Endothelial cell of umbilical vein (primary cell): ENCODE measurements at regions not wholly inside any gene's neighbourhood (a gene's known extent, or its start where the extent isn't known, plus 50 kb on each side); places are given as distances from the start of the nearest gene placed in this dataset.

Source experiments
- BruUV-seq: library from RNA; stranded (reverse); fragments of 400-500 nt; replicated peaks from 2 replicates; lab custom pipeline; 2021; lab: Mats Ljungman, UMichigan
- CTCF ChIA-PET: fragments of 300-600, 350-600 bp; sonication (Branson Sonifier 250); formaldehyde crosslinking; loops from one replicate; lab custom pipeline; 2021; ENCODE audit warnings: antibody characterized with exemption, inconsistent platforms; lab: Charles Lee
- POLR2A ChIA-PET: fragments of 300-600, 350-600 bp; sonication (Branson Sonifier 250); formaldehyde crosslinking; loops from one replicate; lab custom pipeline; 2021; ENCODE audit warnings: antibody characterized with exemption, inconsistent platforms; lab: Charles Lee
- DNase-seq: peaks from one replicate; pipeline ENCODE4 v3.0.0-alpha.2; 2011; ENCODE audit warnings: low read depth, low spot score
- FAIRE-seq: peaks from 2 replicates; lab custom pipeline; 2011; peaks lifted over from hg19 to GRCh38; lab: Jason Lieb, UNC
- H2AFZ ChIP-seq: 2 replicates; pipeline ENCODE4 v1.6.0; 2012; ENCODE audit warnings: low read depth, low read length, control low read depth, inconsistent platforms
- H3K27ac ChIP-seq: 2 replicates; pipeline ENCODE4 v1.5.1; 2011; ENCODE audit warnings: low read depth, mild to moderate bottlenecking, control low read depth, low read length, moderate library complexity; ENCODE audit not compliant: insufficient read depth
- H3K27me3 ChIP-seq, 2 experiments: 2 replicates each; pipeline versions ENCODE4 v1.6.0 to v1.6.1; 2011; ENCODE audit warnings: low read length in 2 of 2, mixed read lengths in 1 of 2; ENCODE audit not compliant: control insufficient read depth in 2 of 2, insufficient read depth in 2 of 2
- H3K36me3 ChIP-seq, 2 experiments: 2 replicates in 1 of 2; 3 replicates in 1 of 2; pipeline ENCODE4 v1.5.1; 2011; ENCODE audit warnings: low read length in 2 of 2, mild to moderate bottlenecking in 1 of 2, moderate library complexity in 1 of 2; ENCODE audit not compliant: control insufficient read depth in 2 of 2, insufficient read depth in 2 of 2; ENCODE audit errors: extremely low read depth in 1 of 2
- H3K4me1 ChIP-seq: 3 replicates; pipeline ENCODE4 v1.5.1; 2011; ENCODE audit warnings: mild to moderate bottlenecking, low read length; ENCODE audit not compliant: control insufficient read depth, insufficient read depth; ENCODE audit errors: extremely low read depth
- H3K4me2 ChIP-seq: 2 replicates; pipeline ENCODE4 v1.6.1; 2011; ENCODE audit warnings: low read length, control low read depth, mixed read lengths; ENCODE audit not compliant: insufficient read depth
- H3K4me3 ChIP-seq, 3 experiments: fragments of 200-600 bp in 1 of 3; sonication (generic), shearing (Covaris generic) in 1 of 3; replicated peaks in 1 of 3; 2 replicates each; pipeline ENCODE4 v1.5.1; 2011 to 2016; ENCODE audit warnings: control low read depth in 3 of 3, low read length in 3 of 3, mild to moderate bottlenecking in 2 of 3, inconsistent platforms in 1 of 3, low read depth in 1 of 3, moderate library complexity in 1 of 3; ENCODE audit not compliant: insufficient read depth in 1 of 3
- H3K79me2 ChIP-seq: 2 replicates; pipeline ENCODE4 v1.6.0; 2012; ENCODE audit warnings: low read length, inconsistent platforms; ENCODE audit not compliant: control insufficient read depth, insufficient read depth
- H3K9ac ChIP-seq: replicated peaks from 2 replicates; pipeline ENCODE3; 2011; ENCODE audit warnings: low read length, control low read depth; ENCODE audit not compliant: insufficient read depth; ENCODE audit errors: extremely low read depth
- H3K9me1 ChIP-seq: replicated peaks from 3 replicates; pipeline ENCODE4 v1.6.0; 2011; ENCODE audit warnings: mild to moderate bottlenecking, low read length; ENCODE audit not compliant: control insufficient read depth, insufficient read depth; ENCODE audit errors: extremely low read depth
- H3K9me3 ChIP-seq: replicated peaks from 2 replicates; pipeline ENCODE4 v1.5.1; 2012; ENCODE audit warnings: low read length, inconsistent platforms; ENCODE audit not compliant: control insufficient read depth, insufficient read depth
- H4K20me1 ChIP-seq: replicated peaks from 2 replicates; pipeline ENCODE3; 2011; ENCODE audit warnings: mild to moderate bottlenecking, low read length; ENCODE audit not compliant: control insufficient read depth, insufficient read depth; ENCODE audit errors: extremely low read depth
- EZH2 ChIP-seq: IDR thresholded peaks from 2 replicates; pipeline ENCODE4 v1.6.1; 2012; ENCODE audit warnings: borderline replicate concordance, low read depth, mild to moderate bottlenecking, moderate library complexity, low read length, inconsistent platforms; ENCODE audit not compliant: severe bottlenecking
- FOS ChIP-seq: IDR thresholded peaks from 2 replicates; pipeline ENCODE4 v1.6.1; 2011; ENCODE audit warnings: mild to moderate bottlenecking, low read length, moderate library complexity, borderline replicate concordance; ENCODE audit not compliant: insufficient read depth
- GATA2 ChIP-seq: IDR thresholded peaks from 2 replicates; pipeline ENCODE4 v1.7.0; 2011; ENCODE audit warnings: low read depth, mild to moderate bottlenecking, moderate library complexity, mixed read lengths, low read length; ENCODE audit not compliant: insufficient read length, insufficient read depth
- JUN ChIP-seq: IDR thresholded peaks from 2 replicates; pipeline ENCODE4 v1.6.1; 2011; ENCODE audit warnings: borderline replicate concordance, low read depth; ENCODE audit not compliant: insufficient read length, insufficient read depth
- MYC ChIP-seq: IDR thresholded peaks from one replicate; pipeline ENCODE4 v1.6.1; 2011; ENCODE audit warnings: mild to moderate bottlenecking, low read depth, low read length
- POLR2A ChIP-seq: IDR thresholded peaks from 2 replicates; pipeline ENCODE4 v1.6.1; 2012; ENCODE audit warnings: low read depth, mild to moderate bottlenecking, control low read depth, low read length
- POLR2AphosphoS5 ChIP-seq: IDR thresholded peaks from 2 replicates; pipeline ENCODE4 v1.6.1; 2012; ENCODE audit warnings: low read depth, mild to moderate bottlenecking, control low read depth, low read length, moderate library complexity; ENCODE audit not compliant: insufficient read depth
- dilution Hi-C: fragments of 300-500 bp; cut with MboI; formaldehyde crosslinking; loops from one replicate; pipeline ENCODE4 v1.15.0; 2019; ENCODE audit warnings: low sequenced_read_pairs; ENCODE audit not compliant: extremely low pct_ligation_motif_present
- intact Hi-C: fragments of 100-400 bp; cut with micrococcal nuclease; formaldehyde crosslinking; loops from one replicate; pipeline ENCODE4 v1.10.0; 2022
- TF ChIP-seq, protein P1 (sequence below), 2 donors: IDR thresholded peaks; 1 replicate in 1 of 2; 2 replicates in 1 of 2; pipeline ENCODE4 v1.5.1; 2011; ENCODE audit warnings: low read length in 2 of 2, mild to moderate bottlenecking in 2 of 2, moderate library complexity in 2 of 2, control low read depth in 1 of 2, inconsistent platforms in 1 of 2, low read depth in 1 of 2; ENCODE audit not compliant: insufficient read depth in 1 of 2; ENCODE audit errors: extremely low read depth in 1 of 2
- TF ChIP-seq, protein P2 (sequence below): IDR thresholded peaks from 2 replicates; pipeline ENCODE4 v1.6.1; 2011; ENCODE audit not compliant: insufficient read depth, insufficient read length

DNA sequence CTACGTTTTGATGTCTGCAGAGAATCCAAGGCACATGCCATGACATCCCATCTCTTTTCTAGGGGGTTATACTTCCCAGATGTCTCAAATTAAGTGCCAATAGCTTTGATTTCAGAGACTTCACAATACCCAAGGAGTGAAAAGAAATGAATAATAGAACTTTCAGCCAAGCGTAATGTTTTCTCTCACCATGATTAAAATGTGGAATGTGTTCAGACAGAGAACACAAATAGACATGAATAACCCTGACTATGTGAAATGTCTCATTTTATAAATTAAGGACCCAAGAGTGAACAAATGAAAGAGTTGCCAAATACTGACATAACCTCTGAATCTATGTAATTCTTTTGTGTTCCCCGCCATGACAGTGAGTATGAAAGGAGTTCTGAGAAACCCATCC, 123.6 kb upstream of the GAP43 start:
- no peak overlapping the region for H3K27ac ChIP-seq
- H3K4me2 ChIP-seq, result no peak overlapping the region
- intact Hi-C loops (loop anchor here (2.0 to 10.0 kb wide), 4 partner anchors 19 to 282 kb away; no protein-coding TSS in a partner anchor), dilution Hi-C loops (no loop called here)
- no peak overlapping the region for H2AFZ ChIP-seq
- no peaks in the 10 kb centered on the region for H3K79me2 ChIP-seq
- DNase-seq, result no peak
- H3K4me3 ChIP-seq, result no peak overlapping the region
- ChIA-PET CTCF (no interaction called here), POLR2A (no interaction called here)
- BruUV-seq, result no TSS peak
- no peak overlapping the region for H3K9ac ChIP-seq
- peaks cover 0 to 2% of the 10 kb centered on the region in 2 experiments for H3K27me3 ChIP-seq
- no peaks in the 10 kb centered on the region for H3K36me3 ChIP-seq
- peaks cover 19% of the 10 kb centered on the region for H3K4me1 ChIP-seq
- no peaks in the 10 kb centered on the region for H3K9me1 ChIP-seq
- no peak for FAIRE-seq
- no peaks in the 10 kb centered on the region for H3K9me3 ChIP-seq
- TF ChIP-seq POLR2A (no peak), JUN (no peak), MYC (no peak), FOS (no peak), GATA2 (no peak), EZH2 (no peak), POLR2AphosphoS5 (no peak)
- TF ChIP-seq, protein P1, sequence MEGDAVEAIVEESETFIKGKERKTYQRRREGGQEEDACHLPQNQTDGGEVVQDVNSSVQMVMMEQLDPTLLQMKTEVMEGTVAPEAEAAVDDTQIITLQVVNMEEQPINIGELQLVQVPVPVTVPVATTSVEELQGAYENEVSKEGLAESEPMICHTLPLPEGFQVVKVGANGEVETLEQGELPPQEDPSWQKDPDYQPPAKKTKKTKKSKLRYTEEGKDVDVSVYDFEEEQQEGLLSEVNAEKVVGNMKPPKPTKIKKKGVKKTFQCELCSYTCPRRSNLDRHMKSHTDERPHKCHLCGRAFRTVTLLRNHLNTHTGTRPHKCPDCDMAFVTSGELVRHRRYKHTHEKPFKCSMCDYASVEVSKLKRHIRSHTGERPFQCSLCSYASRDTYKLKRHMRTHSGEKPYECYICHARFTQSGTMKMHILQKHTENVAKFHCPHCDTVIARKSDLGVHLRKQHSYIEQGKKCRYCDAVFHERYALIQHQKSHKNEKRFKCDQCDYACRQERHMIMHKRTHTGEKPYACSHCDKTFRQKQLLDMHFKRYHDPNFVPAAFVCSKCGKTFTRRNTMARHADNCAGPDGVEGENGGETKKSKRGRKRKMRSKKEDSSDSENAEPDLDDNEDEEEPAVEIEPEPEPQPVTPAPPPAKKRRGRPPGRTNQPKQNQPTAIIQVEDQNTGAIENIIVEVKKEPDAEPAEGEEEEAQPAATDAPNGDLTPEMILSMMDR (IDR thresholded peaks at IDR 0.05; ENCODE audit: extremely low read depth in 1 of 2, insufficient read depth in 1 of 2, low read depth in 1 of 2, low read length in 2 of 2), result no peak
- TF ChIP-seq, protein P2, sequence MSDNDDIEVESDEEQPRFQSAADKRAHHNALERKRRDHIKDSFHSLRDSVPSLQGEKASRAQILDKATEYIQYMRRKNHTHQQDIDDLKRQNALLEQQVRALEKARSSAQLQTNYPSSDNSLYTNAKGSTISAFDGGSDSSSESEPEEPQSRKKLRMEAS, result no peak
- no peaks in the 10 kb centered on the region for H4K20me1 ChIP-seq
